NCI-H2227 (cell line): ENCODE measurements at regions not wholly inside any gene's neighbourhood (a gene's known extent, or its start where the extent isn't known, plus 50 kb on each side); places are given as distances from the start of the nearest gene placed in this dataset.
"Not testable (repeated sequence)": the region's sequence is repeated elsewhere in the genome, so short reads cannot be mapped to it uniquely, and the experiment has no call there.

Experiments
- DNase-seq: peaks from one replicate; lab custom pipeline; 2025; ENCODE audit not compliant: unreplicated experiment; lab: John Stamatoyannopoulos, UW

GRCh38 chr4:117907646-117908045 lies 126.6 kb upstream of the NDST3 start:
- no peak for DNase-seq

GRCh38 chr4:117908306-117909207 lies 125.7 kb upstream of the NDST3 start:
- DNase-seq, result peak; percentile 4

GRCh38 chr4:117916728-117917127 lies 117.6 kb upstream of the NDST3 start:
- no peak for DNase-seq

GRCh38 chr4:117922311-117922710 lies 112.0 kb upstream of the NDST3 start:
- DNase-seq, result not testable (repeated sequence)

- DNase-seq, result not testable (repeated sequence)
Observed at GRCh38 chr4:117927823-117928222, 106.5 kb upstream of the NDST3 start.

- DNase-seq, result no peak
Observed at GRCh38 chr4:117941611-117942010, 92.7 kb upstream of the NDST3 start.

- DNase-seq, result no peak
Observed at GRCh38 chr4:117949621-117950020, 84.7 kb upstream of the NDST3 start.

- no peak for DNase-seq
Observed at GRCh38 chr4:117957571-117957970, 76.7 kb upstream of the NDST3 start.

- DNase-seq, result peak; percentile 46
Observed at GRCh38 chr4:117965622-117966021, 68.7 kb upstream of the NDST3 start.

- no peak for DNase-seq
Observed at GRCh38 chr4:117968606-117969005, 65.7 kb upstream of the NDST3 start.

- no peak for DNase-seq
Observed at GRCh38 chr4:117971403-117971802, 62.9 kb upstream of the NDST3 start.

GRCh38 chr4:117983541-117984365 lies 50.5 kb upstream of the NDST3 start:
- DNase-seq, result no peak

- no peak for DNase-seq
Observed at GRCh38 chr4:117984366-117984680, 50.0 kb upstream of the NDST3 start.
